ENCODE measurements at regions not wholly inside any gene's neighbourhood (a gene's known extent, or its start where the extent isn't known, plus 50 kb on each side); places are given as distances from the start of the nearest gene placed in this dataset.

GRCh38 chr18:24894880-24895279 lies 434.4 kb downstream of the HRH4 start:
- 10% methylated on average over 2 of the region's 2 CpGs for WGBS
- Histone ChIP-seq H3K27me3 (ENCODE audit: control insufficient read depth in 4 of 4, insufficient read depth in 4 of 4, low read length in 3 of 4) (no peaks in the 10 kb centered on the region), H3K36me3 (ENCODE audit: control insufficient read depth in 4 of 4, insufficient read depth in 3 of 4, low read depth in 1 of 4, low read length in 3 of 4) (no peaks in the 10 kb centered on the region), H3K9ac (ENCODE audit: low read depth in 1 of 2, low read length in 2 of 2) (no peak overlapping the region), H3K4me3 (ENCODE audit: low read depth in 1 of 3, low read length in 3 of 3) (no peak overlapping the region), H3K9me3 (ENCODE audit: control insufficient read depth in 4 of 4, low read length in 3 of 4) (no peaks in the 10 kb centered on the region), H3K27ac (ENCODE audit: low read depth in 1 of 2, low read length in 2 of 2) (no peak overlapping the region), H3K4me1 (ENCODE audit: control insufficient read depth in 4 of 4, insufficient read depth in 4 of 4, low read length in 3 of 4) (no peaks in the 10 kb centered on the region)
- TF ChIP-seq EGR1 (IDR thresholded peaks at IDR 0.05; ENCODE audit: low read depth in 2 of 2), result no peak
- no peak for TF ChIP-seq SP1 (IDR thresholded peaks at IDR 0.05)
- no peak for TF ChIP-seq HNF4G (IDR thresholded peaks at IDR 0.05)
- no peak for TF ChIP-seq RXRA (IDR thresholded peaks at IDR 0.05)
- TF ChIP-seq, protein P1, sequence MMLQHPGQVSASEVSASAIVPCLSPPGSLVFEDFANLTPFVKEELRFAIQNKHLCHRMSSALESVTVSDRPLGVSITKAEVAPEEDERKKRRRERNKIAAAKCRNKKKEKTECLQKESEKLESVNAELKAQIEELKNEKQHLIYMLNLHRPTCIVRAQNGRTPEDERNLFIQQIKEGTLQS (IDR thresholded peaks at IDR 0.05), result no peak
- no peak for TF ChIP-seq FOXA1 (IDR thresholded peaks at IDR 0.05)
- no peak for TF ChIP-seq RAD21 (IDR thresholded peaks at IDR 0.05)
- no peak for TF ChIP-seq HNF4A (conservative IDR thresholded peaks at IDR 0.05)
- no peak for TF ChIP-seq CTCF (IDR thresholded peaks at IDR 0.05; ENCODE audit: low read depth, low read length, missing input control)
- TF ChIP-seq, protein P2, sequence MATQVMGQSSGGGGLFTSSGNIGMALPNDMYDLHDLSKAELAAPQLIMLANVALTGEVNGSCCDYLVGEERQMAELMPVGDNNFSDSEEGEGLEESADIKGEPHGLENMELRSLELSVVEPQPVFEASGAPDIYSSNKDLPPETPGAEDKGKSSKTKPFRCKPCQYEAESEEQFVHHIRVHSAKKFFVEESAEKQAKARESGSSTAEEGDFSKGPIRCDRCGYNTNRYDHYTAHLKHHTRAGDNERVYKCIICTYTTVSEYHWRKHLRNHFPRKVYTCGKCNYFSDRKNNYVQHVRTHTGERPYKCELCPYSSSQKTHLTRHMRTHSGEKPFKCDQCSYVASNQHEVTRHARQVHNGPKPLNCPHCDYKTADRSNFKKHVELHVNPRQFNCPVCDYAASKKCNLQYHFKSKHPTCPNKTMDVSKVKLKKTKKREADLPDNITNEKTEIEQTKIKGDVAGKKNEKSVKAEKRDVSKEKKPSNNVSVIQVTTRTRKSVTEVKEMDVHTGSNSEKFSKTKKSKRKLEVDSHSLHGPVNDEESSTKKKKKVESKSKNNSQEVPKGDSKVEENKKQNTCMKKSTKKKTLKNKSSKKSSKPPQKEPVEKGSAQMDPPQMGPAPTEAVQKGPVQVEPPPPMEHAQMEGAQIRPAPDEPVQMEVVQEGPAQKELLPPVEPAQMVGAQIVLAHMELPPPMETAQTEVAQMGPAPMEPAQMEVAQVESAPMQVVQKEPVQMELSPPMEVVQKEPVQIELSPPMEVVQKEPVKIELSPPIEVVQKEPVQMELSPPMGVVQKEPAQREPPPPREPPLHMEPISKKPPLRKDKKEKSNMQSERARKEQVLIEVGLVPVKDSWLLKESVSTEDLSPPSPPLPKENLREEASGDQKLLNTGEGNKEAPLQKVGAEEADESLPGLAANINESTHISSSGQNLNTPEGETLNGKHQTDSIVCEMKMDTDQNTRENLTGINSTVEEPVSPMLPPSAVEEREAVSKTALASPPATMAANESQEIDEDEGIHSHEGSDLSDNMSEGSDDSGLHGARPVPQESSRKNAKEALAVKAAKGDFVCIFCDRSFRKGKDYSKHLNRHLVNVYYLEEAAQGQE (IDR thresholded peaks at IDR 0.05), result no peak
- no peak for TF ChIP-seq JUND (IDR thresholded peaks at IDR 0.05)
- TF ChIP-seq, protein P3, sequence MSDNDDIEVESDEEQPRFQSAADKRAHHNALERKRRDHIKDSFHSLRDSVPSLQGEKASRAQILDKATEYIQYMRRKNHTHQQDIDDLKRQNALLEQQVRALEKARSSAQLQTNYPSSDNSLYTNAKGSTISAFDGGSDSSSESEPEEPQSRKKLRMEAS (IDR thresholded peaks at IDR 0.05), result no peak
- TF ChIP-seq, protein P4, sequence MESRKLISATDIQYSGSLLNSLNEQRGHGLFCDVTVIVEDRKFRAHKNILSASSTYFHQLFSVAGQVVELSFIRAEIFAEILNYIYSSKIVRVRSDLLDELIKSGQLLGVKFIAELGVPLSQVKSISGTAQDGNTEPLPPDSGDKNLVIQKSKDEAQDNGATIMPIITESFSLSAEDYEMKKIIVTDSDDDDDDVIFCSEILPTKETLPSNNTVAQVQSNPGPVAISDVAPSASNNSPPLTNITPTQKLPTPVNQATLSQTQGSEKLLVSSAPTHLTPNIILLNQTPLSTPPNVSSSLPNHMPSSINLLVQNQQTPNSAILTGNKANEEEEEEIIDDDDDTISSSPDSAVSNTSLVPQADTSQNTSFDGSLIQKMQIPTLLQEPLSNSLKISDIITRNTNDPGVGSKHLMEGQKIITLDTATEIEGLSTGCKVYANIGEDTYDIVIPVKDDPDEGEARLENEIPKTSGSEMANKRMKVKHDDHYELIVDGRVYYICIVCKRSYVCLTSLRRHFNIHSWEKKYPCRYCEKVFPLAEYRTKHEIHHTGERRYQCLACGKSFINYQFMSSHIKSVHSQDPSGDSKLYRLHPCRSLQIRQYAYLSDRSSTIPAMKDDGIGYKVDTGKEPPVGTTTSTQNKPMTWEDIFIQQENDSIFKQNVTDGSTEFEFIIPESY (IDR thresholded peaks at IDR 0.05), result no peak
- no peak for TF ChIP-seq GABPA (IDR thresholded peaks at IDR 0.05 in 1 of 2, conservative IDR thresholded peaks at IDR 0.05 in 1 of 2)
- TF ChIP-seq YY1 (IDR thresholded peaks at IDR 0.05), result no peak
- no peak for TF ChIP-seq TAF1 (conservative IDR thresholded peaks at IDR 0.05)
- TF ChIP-seq NR2F2 (IDR thresholded peaks at IDR 0.05), result no peak
- TF ChIP-seq FOXA2 (IDR thresholded peaks at IDR 0.05), result no peak
- DNase-seq (ENCODE audit: low spot score), result no peak

Data from liver (tissue), 8 donors.